DND-41 (cell line): ENCODE measurements at regions not wholly inside any gene's neighbourhood (a gene's known extent, or its start where the extent isn't known, plus 50 kb on each side); places are given as distances from the start of the nearest gene placed in this dataset.

Experiments
- ATAC-seq: fragments of 200-7000 bp; cut with Tn5 transposase; 3 replicates; pipeline ENCODE4 v1.9.1; 2021; ENCODE audit warnings: low read depth; ENCODE audit not compliant: insufficient read depth
- DNase-seq: peaks from one replicate; pipeline ENCODE4 v3.0.0-alpha.2; 2020
- H2AFZ ChIP-seq: 2 replicates; pipeline ENCODE4 v1.6.0; 2012; ENCODE audit warnings: low read depth, low read length
- H3K27ac ChIP-seq: 2 replicates; pipeline ENCODE4 v1.5.1; 2012; ENCODE audit warnings: low read length, inconsistent platforms
- H3K27me3 ChIP-seq: fragments of 200-600 bp; sonication (generic); 2 replicates; pipeline ENCODE4 v1.6.0; 2012; ENCODE audit warnings: low read length, mild to moderate bottlenecking, inconsistent platforms; ENCODE audit not compliant: insufficient read depth, poor library complexity
- H3K36me3 ChIP-seq: 2 replicates; pipeline ENCODE4 v1.5.1; 2012; ENCODE audit warnings: low read length, inconsistent platforms; ENCODE audit not compliant: insufficient read depth
- H3K4me1 ChIP-seq: 2 replicates; pipeline ENCODE4 v1.5.1; 2012; ENCODE audit warnings: mild to moderate bottlenecking, low read length; ENCODE audit not compliant: insufficient read depth
- H3K4me2 ChIP-seq: 2 replicates; pipeline ENCODE4 v1.6.0; 2012; ENCODE audit warnings: mild to moderate bottlenecking, moderate library complexity, low read length, inconsistent platforms; ENCODE audit not compliant: insufficient read depth
- H3K4me3 ChIP-seq, 2 experiments: fragments of 200-600 bp in 1 of 2; shearing (Covaris generic) in 1 of 2; 2 replicates each; pipeline ENCODE4 v1.5.1; 2012 to 2016; ENCODE audit warnings: inconsistent platforms in 2 of 2, low read length in 2 of 2, mild to moderate bottlenecking in 2 of 2, low read depth in 1 of 2, moderate library complexity in 1 of 2
- H3K79me2 ChIP-seq: 2 replicates; pipeline ENCODE4 v1.6.0; 2012; ENCODE audit warnings: low read length, inconsistent platforms; ENCODE audit not compliant: insufficient read depth
- H3K9ac ChIP-seq: 2 replicates; pipeline ENCODE4 v1.6.0; 2012; ENCODE audit warnings: low read depth, mild to moderate bottlenecking, inconsistent platforms, low read length, moderate library complexity
- H3K9me3 ChIP-seq: 2 replicates; pipeline ENCODE4 v1.5.1; 2012; ENCODE audit warnings: low read length, moderate library complexity, mild to moderate bottlenecking, inconsistent platforms; ENCODE audit not compliant: insufficient read depth, severe bottlenecking
- H4K20me1 ChIP-seq: 2 replicates; pipeline ENCODE4 v1.6.0; 2012; ENCODE audit warnings: low read length; ENCODE audit not compliant: insufficient read depth
- CTCF ChIP-seq: IDR thresholded peaks from 2 replicates; pipeline ENCODE4 v1.5.1; 2012; ENCODE audit warnings: borderline replicate concordance, low read length, moderate library complexity, mild to moderate bottlenecking; ENCODE audit not compliant: poor library complexity, severe bottlenecking; ENCODE audit errors: extremely low read depth
- EZH2 ChIP-seq: IDR thresholded peaks from 3 replicates; pipeline ENCODE4 v1.6.1; 2012; ENCODE audit warnings: borderline replicate concordance, low read depth, mild to moderate bottlenecking, moderate library complexity, low read length, inconsistent platforms; ENCODE audit not compliant: severe bottlenecking

- Histone ChIP-seq H3K36me3 (no peaks in the 10 kb centered on the region), H3K4me2 (no peak overlapping the region), H2AFZ (no peak overlapping the region), H3K4me1 (no peaks in the 10 kb centered on the region), H3K4me3 (no peak overlapping the region), H3K27me3 (no peaks in the 10 kb centered on the region), H3K9me3 (no peaks in the 10 kb centered on the region), H3K27ac (no peak overlapping the region), H3K9ac (no peak overlapping the region), H4K20me1 (no peaks in the 10 kb centered on the region), H3K79me2 (no peaks in the 10 kb centered on the region)
- ATAC-seq (no peak), DNase-seq (no peak)
- TF ChIP-seq EZH2 (no peak), CTCF (no peak)
Measured at GRCh38 chr4:171266671-171267070, 546.5 kb upstream of the GALNTL6 start.

GRCh38 chr4:171265190-171265818, 547.9 kb upstream of the GALNTL6 start:
- Histone ChIP-seq H3K4me2 (no peak overlapping the region), H3K36me3 (no peaks in the 10 kb centered on the region), H3K27ac (no peak overlapping the region), H4K20me1 (no peaks in the 10 kb centered on the region), H3K4me1 (no peaks in the 10 kb centered on the region), H2AFZ (no peak overlapping the region), H3K4me3 (no peak overlapping the region), H3K27me3 (no peaks in the 10 kb centered on the region), H3K9ac (no peak overlapping the region), H3K9me3 (no peaks in the 10 kb centered on the region), H3K79me2 (no peaks in the 10 kb centered on the region)
- no peak for DNase-seq
- TF ChIP-seq EZH2 = no peak
- TF ChIP-seq CTCF = no peak
- no peak for ATAC-seq

- DNase-seq (no peak), ATAC-seq (no peak)
- no peaks in the 10 kb centered on the region for H3K79me2 ChIP-seq
- H3K4me3 ChIP-seq = no peak overlapping the region
- no peak overlapping the region for H2AFZ ChIP-seq
- H3K4me2 ChIP-seq = no peak overlapping the region
- H3K9me3 ChIP-seq = no peaks in the 10 kb centered on the region
- no peak overlapping the region for H3K27ac ChIP-seq
- TF ChIP-seq CTCF (no peak), EZH2 (no peak)
- H3K36me3 ChIP-seq = no peaks in the 10 kb centered on the region
- no peaks in the 10 kb centered on the region for H3K27me3 ChIP-seq
- H4K20me1 ChIP-seq = no peaks in the 10 kb centered on the region
- H3K4me1 ChIP-seq = no peaks in the 10 kb centered on the region
- H3K9ac ChIP-seq = no peak overlapping the region
Measured at GRCh38 chr4:171256223-171256622, 557.0 kb upstream of the GALNTL6 start.
